ENCODE measurements at regions not wholly inside any gene's neighbourhood (a gene's known extent, or its start where the extent isn't known, plus 50 kb on each side); places are given as distances from the start of the nearest gene placed in this dataset.

DNA sequence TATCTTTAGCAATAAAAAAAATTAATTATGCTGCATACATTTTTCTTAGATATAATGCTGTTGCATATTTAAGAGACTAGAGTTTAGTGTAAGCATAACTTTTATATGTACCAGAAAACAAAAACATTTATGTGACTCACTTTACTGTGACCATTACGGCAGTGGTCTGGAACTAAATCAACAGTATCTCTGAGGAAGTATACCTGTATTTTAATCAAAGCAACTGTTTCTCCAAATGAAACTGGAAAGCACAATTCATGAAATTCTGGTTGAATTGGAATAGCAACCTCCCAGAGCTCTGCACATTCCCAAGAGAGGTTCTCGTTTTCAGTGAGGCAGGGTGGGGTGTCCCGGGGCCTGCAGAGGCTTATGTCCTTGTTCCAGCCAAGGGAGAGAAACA is 112.2 kb upstream of the TACR1 start:
- no peak overlapping the region for H3K4me3 Mint-ChIP-seq (ENCODE audit: unreplicated experiment)
- H3K36me3 Mint-ChIP-seq (ENCODE audit: low read depth, unreplicated experiment), result no peaks in the 10 kb centered on the region
- no peaks in the 10 kb centered on the region for H3K27me3 Mint-ChIP-seq (ENCODE audit: unreplicated experiment)
- H3K4me1 Mint-ChIP-seq (ENCODE audit: unreplicated experiment), result no peaks in the 10 kb centered on the region
- no peak overlapping the region for H3K27ac Mint-ChIP-seq (ENCODE audit: unreplicated experiment)
- H3K9me3 Mint-ChIP-seq (ENCODE audit: unreplicated experiment), result no peaks in the 10 kb centered on the region
- DNase-seq (ENCODE audit: low spot score), result no peak
- TF ChIP-seq, protein P1, sequence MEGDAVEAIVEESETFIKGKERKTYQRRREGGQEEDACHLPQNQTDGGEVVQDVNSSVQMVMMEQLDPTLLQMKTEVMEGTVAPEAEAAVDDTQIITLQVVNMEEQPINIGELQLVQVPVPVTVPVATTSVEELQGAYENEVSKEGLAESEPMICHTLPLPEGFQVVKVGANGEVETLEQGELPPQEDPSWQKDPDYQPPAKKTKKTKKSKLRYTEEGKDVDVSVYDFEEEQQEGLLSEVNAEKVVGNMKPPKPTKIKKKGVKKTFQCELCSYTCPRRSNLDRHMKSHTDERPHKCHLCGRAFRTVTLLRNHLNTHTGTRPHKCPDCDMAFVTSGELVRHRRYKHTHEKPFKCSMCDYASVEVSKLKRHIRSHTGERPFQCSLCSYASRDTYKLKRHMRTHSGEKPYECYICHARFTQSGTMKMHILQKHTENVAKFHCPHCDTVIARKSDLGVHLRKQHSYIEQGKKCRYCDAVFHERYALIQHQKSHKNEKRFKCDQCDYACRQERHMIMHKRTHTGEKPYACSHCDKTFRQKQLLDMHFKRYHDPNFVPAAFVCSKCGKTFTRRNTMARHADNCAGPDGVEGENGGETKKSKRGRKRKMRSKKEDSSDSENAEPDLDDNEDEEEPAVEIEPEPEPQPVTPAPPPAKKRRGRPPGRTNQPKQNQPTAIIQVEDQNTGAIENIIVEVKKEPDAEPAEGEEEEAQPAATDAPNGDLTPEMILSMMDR (IDR thresholded peaks at IDR 0.05; ENCODE audit: unreplicated experiment), result no peak

DNA sequence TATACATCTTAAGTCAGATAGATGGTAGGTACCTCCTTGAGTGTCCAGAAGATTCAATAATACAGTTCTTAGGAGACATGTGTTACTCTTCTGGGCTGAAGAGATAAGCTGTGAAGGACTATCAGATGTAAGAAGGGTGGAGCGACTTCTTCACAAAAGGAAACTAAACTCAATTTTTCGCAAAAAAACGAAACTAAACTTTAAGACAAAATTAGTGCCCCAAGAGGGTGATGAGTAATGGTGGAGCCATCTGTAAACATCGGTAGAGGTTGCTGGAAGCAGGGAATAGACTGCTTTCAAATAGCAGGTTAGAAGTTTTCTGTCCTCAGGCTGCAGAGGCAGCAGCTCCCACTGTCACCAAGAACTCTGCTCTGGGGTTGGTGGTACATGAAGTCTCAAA is 111.6 kb upstream of the TACR1 start:
- TF ChIP-seq, protein P1 (IDR thresholded peaks at IDR 0.05; ENCODE audit: unreplicated experiment), result no peak
- H3K27me3 Mint-ChIP-seq (ENCODE audit: unreplicated experiment), result no peaks in the 10 kb centered on the region
- H3K9me3 Mint-ChIP-seq (ENCODE audit: unreplicated experiment), result no peaks in the 10 kb centered on the region
- no peak overlapping the region for H3K4me3 Mint-ChIP-seq (ENCODE audit: unreplicated experiment)
- H3K4me1 Mint-ChIP-seq (ENCODE audit: unreplicated experiment), result no peaks in the 10 kb centered on the region
- no peaks in the 10 kb centered on the region for H3K36me3 Mint-ChIP-seq (ENCODE audit: low read depth, unreplicated experiment)
- no peak overlapping the region for H3K27ac Mint-ChIP-seq (ENCODE audit: unreplicated experiment)
- DNase-seq (ENCODE audit: low spot score), result no peak

DNA sequence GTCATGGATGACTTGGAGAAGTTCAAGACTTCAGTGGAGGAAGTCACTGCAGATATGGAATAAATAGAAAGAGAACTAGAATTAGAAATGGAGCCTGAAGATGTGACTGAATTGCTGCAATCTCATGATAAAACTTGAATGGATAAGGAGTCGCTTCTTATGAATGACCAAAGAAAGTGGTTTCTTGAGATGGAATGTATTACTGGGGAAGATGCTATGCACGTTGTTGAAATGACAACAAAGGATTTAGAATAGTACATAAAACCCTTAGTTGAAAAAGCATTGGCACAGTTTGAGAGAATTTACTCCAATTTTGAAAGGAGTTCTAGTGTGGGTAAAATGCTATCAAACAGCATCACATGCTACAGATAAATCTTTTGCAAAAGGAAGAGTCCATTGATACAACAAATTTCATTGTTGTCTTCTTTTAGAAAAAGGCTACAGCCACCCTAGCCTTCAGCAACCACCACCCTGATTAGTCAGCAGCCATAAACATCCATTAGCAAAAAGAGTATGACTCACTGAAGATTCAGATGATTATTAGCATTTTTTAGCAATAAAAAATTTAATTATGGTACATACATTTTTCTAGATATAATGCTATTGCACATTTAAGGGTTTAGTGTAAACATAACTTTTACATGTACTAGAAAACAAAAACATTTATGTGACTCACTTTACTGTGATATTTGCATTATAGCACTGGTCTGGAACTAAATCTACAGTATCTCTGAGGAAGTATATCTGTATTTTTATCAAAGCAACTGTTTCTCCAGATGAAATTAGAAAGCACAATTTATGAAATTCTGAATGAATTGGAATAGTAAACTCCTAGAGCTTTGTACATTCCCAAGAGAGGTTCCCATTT is 110.5 kb upstream of the TACR1 start:
- no peaks in the 10 kb centered on the region for H3K9me3 Mint-ChIP-seq (ENCODE audit: unreplicated experiment)
- H3K27ac Mint-ChIP-seq (ENCODE audit: unreplicated experiment), result no peak overlapping the region
- no peak overlapping the region for H3K4me3 Mint-ChIP-seq (ENCODE audit: unreplicated experiment)
- no peaks in the 10 kb centered on the region for H3K36me3 Mint-ChIP-seq (ENCODE audit: low read depth, unreplicated experiment)
- TF ChIP-seq, protein P1 (IDR thresholded peaks at IDR 0.05; ENCODE audit: unreplicated experiment), result no peak
- no peak for DNase-seq (ENCODE audit: low spot score)
- no peaks in the 10 kb centered on the region for H3K4me1 Mint-ChIP-seq (ENCODE audit: unreplicated experiment)
- H3K27me3 Mint-ChIP-seq (ENCODE audit: unreplicated experiment), result no peaks in the 10 kb centered on the region

DNA sequence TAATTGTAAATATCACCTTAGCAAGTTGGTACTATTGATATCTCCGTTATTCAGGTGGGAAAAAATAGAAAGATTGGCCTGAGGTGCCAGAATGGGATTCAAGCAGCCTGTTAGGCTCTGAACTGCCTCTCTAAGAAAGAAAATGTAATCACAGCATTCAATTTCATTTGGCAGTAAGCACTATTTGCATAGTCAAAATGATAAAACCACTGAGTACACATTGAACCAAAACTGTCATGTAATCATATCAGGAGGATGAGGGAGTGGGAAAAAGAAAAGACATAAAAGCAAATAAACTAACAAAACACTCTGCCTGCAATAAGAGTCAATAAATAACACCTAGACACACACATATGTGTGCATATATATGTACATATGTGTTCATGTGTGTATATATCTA is 103.9 kb upstream of the TACR1 start:
- TF ChIP-seq, protein P1 (IDR thresholded peaks at IDR 0.05; ENCODE audit: unreplicated experiment), result no peak
- Mint-ChIP-seq H3K27ac (ENCODE audit: unreplicated experiment) (no peak overlapping the region), H3K27me3 (ENCODE audit: unreplicated experiment) (no peaks in the 10 kb centered on the region), H3K36me3 (ENCODE audit: low read depth, unreplicated experiment) (no peaks in the 10 kb centered on the region), H3K4me1 (ENCODE audit: unreplicated experiment) (no peaks in the 10 kb centered on the region), H3K9me3 (ENCODE audit: unreplicated experiment) (no peaks in the 10 kb centered on the region), H3K4me3 (ENCODE audit: unreplicated experiment) (no peak overlapping the region)
- DNase-seq (ENCODE audit: low spot score), result no peak

DNA sequence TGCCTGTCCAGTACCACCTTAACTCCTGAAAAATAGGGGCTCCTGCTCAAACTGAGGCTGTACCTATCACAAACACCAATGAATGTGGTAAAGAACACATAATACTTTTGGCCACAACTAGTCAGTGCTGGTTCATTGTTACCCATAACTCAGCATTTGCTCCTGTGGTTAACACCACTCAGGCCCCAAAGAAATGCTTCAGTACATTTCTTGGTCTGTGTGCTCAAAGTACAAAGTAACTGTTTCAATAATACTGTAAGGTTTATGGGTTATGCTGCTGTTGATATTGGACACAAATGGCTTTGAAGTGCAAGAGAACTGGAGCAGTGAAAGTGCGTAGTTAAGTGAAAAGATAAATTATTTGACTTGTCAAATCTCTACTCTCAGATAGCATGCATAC is 95.0 kb upstream of the TACR1 start:
- TF ChIP-seq, protein P1 (IDR thresholded peaks at IDR 0.05; ENCODE audit: unreplicated experiment), result no peak
- Mint-ChIP-seq H3K36me3 (ENCODE audit: low read depth, unreplicated experiment) (no peaks in the 10 kb centered on the region), H3K4me1 (ENCODE audit: unreplicated experiment) (no peaks in the 10 kb centered on the region), H3K27ac (ENCODE audit: unreplicated experiment) (no peak overlapping the region), H3K9me3 (ENCODE audit: unreplicated experiment) (no peaks in the 10 kb centered on the region), H3K27me3 (ENCODE audit: unreplicated experiment) (no peaks in the 10 kb centered on the region), H3K4me3 (ENCODE audit: unreplicated experiment) (no peak overlapping the region)
- DNase-seq (ENCODE audit: low spot score), result no peak
